ENCODE measurements at regions not wholly inside any gene's neighbourhood (a gene's known extent, or its start where the extent isn't known, plus 50 kb on each side); places are given as distances from the start of the nearest gene placed in this dataset.

GRCh38 chr17:71502443-71502842 is 618.4 kb upstream of the SOX9 start:
- no peak for TF ChIP-seq CTCF (IDR thresholded peaks at IDR 0.05)
- no peak for TF ChIP-seq NR2C2 (CRISPR knock-in tag; IDR thresholded peaks at IDR 0.05)
- TF ChIP-seq ZNF263 (CRISPR knock-in tag; IDR thresholded peaks at IDR 0.05; ENCODE audit: low read depth), result no peak
- no peak for TF ChIP-seq KAT7 (CRISPR knock-in tag; IDR thresholded peaks at IDR 0.05; ENCODE audit: borderline replicate concordance)
- TF ChIP-seq USF2 (CRISPR knock-in tag; IDR thresholded peaks at IDR 0.05), result no peak
- TF ChIP-seq MAX (CRISPR knock-in tag; IDR thresholded peaks at IDR 0.05), result no peak
- no peak for TF ChIP-seq ZNF423 (CRISPR knock-in tag; IDR thresholded peaks at IDR 0.05)
- TF ChIP-seq ELF4 (CRISPR knock-in tag; IDR thresholded peaks at IDR 0.05; ENCODE audit: low read depth), result no peak
- TF ChIP-seq MLX (CRISPR knock-in tag; IDR thresholded peaks at IDR 0.05), result no peak
- no peak for TF ChIP-seq ESRRA (CRISPR knock-in tag; IDR thresholded peaks at IDR 0.05; ENCODE audit: borderline replicate concordance)
